ENCODE measurements at regions not wholly inside any gene's neighbourhood (a gene's known extent, or its start where the extent isn't known, plus 50 kb on each side); places are given as distances from the start of the nearest gene placed in this dataset.

DNA sequence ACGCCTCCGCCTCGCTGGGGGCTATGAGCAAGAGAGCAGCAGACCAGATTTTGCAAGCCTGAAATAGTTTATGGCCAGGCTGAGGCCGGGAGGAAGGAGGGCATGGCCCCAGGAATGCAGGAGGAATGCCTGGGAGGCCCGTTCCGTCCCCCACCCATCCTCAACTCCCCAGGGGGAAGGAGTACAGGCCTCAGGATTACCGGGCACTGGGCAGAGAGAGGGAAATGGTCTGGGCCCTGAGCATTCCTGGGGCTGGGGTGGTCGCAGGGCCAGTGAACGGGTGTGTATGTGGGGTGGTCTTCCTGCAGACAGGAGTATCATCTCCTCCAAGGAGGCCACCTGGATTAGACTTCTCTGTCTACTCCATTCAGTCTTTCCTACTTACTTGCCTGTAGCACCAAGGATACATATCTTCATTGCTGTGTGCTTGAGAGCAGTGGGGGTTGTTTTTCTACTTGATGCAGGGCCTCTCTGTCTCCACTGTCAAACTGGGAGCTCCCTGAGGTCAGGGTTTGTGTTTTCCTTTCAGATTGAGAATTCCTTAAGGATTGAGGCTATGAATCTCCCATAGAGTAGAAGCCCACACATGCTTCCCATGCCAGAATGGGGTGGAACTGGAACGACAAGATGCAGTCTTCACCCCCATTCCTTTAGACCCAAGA, 81.3 kb downstream of the VEGFA start:
- Mint-ChIP-seq H3K27me3 (ENCODE audit: low read depth) (peaks cover 2% of the 10 kb centered on the region), H3K4me1 (ENCODE audit: low read depth) (no peaks in the 10 kb centered on the region), H3K9me3 (no peaks in the 10 kb centered on the region), H3K36me3 (ENCODE audit: low read depth) (no peaks in the 10 kb centered on the region), H3K27ac (no peak overlapping the region), H3K4me3 (ENCODE audit: low read depth) (no peak overlapping the region)
- intact Hi-C loops (cut with micrococcal nuclease): no loop called here
- DNase-seq (ENCODE audit: low spot score): no peak

DNA sequence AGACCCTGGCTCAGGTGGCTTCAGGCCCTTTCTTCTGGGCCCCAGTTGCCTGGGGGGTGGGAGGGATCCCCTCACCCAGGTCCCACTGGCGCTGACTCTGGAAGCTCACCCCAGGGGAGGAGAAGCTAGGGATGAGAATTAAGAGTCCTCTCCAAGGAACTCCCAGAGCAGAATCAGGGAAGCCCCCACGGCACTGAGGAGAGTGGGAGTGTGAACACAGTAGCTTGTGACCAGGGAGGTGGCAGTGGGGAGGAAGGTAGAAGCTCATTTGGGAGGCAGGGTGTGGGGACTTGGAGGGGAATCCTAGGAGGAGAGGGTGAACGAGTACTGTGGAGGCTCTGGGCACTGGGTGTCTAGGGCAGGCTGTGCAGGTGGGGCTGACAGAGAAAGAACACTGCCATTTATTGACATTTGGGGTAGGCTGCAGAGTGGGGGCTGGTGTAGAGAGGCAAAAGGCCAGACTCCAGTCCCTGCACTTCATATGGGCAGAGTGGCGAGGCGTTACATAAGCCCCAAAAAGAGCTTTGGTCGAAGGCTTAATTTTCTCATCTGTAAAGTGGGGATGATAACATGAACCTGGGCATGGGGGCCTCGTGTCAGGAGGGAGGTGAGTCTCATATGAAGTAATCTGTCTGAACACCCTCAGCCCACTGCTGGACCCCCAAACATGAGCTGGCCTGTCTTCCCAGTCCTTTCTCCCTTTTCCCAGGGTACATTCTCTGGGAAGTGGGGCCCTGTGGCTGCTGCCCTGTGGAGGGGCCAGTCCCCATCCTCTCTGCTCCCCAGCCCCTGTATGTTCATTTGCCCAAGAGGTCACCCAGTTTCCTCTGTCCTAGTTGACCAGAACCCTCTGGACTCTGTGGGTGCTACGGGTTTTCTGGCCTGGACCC, 80.5 kb downstream of the VEGFA start:
- Mint-ChIP-seq H3K36me3 (ENCODE audit: low read depth) (no peaks in the 10 kb centered on the region), H3K4me3 (ENCODE audit: low read depth) (no peak overlapping the region), H3K27ac (no peak overlapping the region), H3K4me1 (ENCODE audit: low read depth) (no peaks in the 10 kb centered on the region), H3K27me3 (ENCODE audit: low read depth) (peaks cover 2% of the 10 kb centered on the region), H3K9me3 (no peaks in the 10 kb centered on the region)
- DNase-seq (ENCODE audit: low spot score): no peak
- intact Hi-C loops (cut with micrococcal nuclease): no loop called here

DNA sequence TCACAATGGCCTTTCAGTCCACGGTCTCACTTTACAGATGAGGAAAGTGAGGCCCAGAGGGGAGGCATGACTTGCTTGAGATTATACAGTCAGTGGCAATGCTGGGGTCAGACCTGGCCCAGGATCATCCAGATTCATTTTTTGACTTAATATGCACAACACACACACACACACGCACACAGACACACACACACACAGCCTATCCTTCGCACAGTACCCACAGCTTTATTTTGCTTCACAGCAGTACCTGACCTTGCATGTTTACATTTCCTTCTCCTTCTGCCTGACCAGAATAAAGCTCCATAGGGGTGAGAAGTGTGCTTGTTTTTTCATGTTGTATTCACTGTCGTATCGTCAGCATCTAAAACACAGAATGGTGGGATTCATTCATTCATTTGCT, 79.8 kb downstream of the VEGFA start:
- Mint-ChIP-seq H3K27ac (no peak overlapping the region), H3K4me1 (ENCODE audit: low read depth) (no peaks in the 10 kb centered on the region), H3K36me3 (ENCODE audit: low read depth) (no peaks in the 10 kb centered on the region), H3K4me3 (ENCODE audit: low read depth) (no peak overlapping the region), H3K27me3 (ENCODE audit: low read depth) (peaks cover 4% of the 10 kb centered on the region), H3K9me3 (no peaks in the 10 kb centered on the region)
- no peak for DNase-seq (ENCODE audit: low spot score)
- intact Hi-C loops (cut with micrococcal nuclease): no loop called here

DNA sequence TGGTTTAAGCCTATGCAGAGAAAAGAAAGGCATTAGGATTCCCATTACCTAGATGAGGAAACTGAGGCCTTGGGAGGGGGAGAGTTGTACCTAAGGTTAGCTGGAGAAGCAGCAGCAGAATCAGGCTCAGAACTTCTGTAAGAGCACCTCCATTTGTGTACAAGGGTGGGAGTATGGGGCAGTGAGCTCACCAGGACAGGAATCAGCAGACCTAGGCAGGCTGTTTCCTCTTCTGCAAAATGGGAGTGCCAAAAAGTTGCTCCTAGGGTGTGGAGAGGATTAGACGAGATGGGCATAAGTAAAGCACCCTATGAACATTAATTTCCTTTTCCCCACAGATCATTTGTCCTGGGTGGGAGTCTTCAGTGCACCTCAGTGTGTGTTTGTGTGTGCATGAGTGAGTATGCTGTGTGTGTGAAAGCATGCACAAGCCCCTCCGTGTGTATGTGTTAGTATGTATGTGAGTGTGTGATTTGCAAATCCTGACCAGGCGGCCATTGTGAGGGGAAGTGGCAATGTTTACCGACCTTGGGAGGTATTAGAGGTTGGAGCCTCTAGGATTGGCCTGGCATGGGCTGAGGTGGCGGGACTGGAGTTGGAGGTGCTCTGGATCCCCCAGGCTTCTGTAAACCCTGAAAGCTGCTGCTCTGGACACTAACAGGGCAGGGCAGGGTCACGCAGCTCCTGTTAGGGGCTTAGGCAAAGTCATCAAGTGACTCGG, 78.8 kb downstream of the VEGFA start:
- peaks cover 6% of the 10 kb centered on the region for H3K27me3 Mint-ChIP-seq (ENCODE audit: low read depth)
- intact Hi-C loops (cut with micrococcal nuclease): no loop called here
- DNase-seq (ENCODE audit: low spot score): no peak
- H3K27ac Mint-ChIP-seq: no peak overlapping the region
- no peaks in the 10 kb centered on the region for H3K36me3 Mint-ChIP-seq (ENCODE audit: low read depth)
- no peaks in the 10 kb centered on the region for H3K9me3 Mint-ChIP-seq
- H3K4me3 Mint-ChIP-seq (ENCODE audit: low read depth): no peak overlapping the region
- H3K4me1 Mint-ChIP-seq (ENCODE audit: low read depth): no peaks in the 10 kb centered on the region

DNA sequence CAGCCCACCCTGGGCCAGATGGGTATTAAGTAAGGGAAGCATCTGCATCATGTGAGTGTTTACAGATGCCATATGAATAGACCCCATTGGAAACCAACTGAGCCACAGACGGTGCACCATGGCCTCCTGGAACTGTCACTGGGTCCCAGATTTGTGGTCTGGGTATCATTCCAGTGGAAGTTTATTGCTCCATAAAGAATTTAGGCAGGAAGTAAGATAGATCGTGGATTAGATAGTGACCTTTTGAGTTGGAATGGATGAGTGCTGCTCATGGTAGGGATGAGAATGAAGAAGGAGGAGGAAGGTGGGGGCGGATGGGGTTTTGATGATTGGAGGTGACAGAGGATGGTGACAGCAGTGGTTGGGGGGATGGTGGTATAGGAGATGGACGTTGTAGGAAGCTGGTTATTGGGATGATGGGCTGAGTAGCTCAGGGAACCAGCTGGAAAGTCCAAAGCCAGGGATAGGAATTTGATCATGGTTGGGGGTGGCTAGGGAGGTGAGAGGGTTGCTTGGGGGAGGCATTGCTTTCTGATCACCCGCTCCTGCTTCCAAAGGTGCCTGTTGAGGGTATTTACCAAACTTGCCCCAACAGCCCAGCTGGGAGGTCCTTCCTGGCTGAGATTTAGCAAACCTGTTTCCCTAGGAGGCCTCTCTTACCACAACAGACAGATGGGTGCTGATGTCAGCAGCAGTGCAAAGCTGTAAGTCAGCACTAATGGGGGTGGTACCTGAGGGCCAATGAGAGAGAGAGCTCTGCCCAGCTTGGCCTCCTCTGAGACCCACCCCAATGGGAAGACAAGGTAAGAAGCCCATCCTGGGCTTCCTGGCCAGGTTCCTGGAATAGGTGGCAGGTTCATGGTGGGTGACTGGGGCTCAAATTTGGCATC, 78.0 kb downstream of the VEGFA start:
- H3K9me3 Mint-ChIP-seq: no peaks in the 10 kb centered on the region
- intact Hi-C loops (cut with micrococcal nuclease): no loop called here
- H3K27me3 Mint-ChIP-seq (ENCODE audit: low read depth): peaks cover 10% of the 10 kb centered on the region
- no peaks in the 10 kb centered on the region for H3K4me1 Mint-ChIP-seq (ENCODE audit: low read depth)
- no peak overlapping the region for H3K4me3 Mint-ChIP-seq (ENCODE audit: low read depth)
- no peak for DNase-seq (ENCODE audit: low spot score)
- H3K36me3 Mint-ChIP-seq (ENCODE audit: low read depth): no peaks in the 10 kb centered on the region
- no peak overlapping the region for H3K27ac Mint-ChIP-seq

DNA sequence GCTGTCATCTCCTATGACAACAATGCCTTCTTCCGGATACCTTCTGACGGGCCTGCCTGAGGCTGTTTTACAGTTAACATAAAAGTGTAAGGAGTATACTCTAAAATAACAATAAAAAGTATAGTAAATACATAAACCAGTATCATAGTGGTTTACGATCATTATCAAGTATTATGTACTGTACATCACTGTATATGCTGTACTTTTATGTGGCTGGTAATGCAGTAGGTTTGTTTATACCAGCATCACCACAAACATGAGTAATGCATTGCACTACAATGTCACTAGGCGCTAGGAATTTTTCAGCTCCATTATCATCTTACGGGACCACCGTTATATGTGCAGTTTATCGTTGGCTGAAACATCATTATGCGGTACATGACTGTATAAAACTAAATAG, 76.5 kb downstream of the VEGFA start:
- no peak overlapping the region for H3K4me3 Mint-ChIP-seq (ENCODE audit: low read depth)
- H3K36me3 Mint-ChIP-seq (ENCODE audit: low read depth): no peaks in the 10 kb centered on the region
- no peak overlapping the region for H3K27ac Mint-ChIP-seq
- intact Hi-C loops (cut with micrococcal nuclease): no loop called here
- DNase-seq (ENCODE audit: low spot score): no peak
- H3K4me1 Mint-ChIP-seq (ENCODE audit: low read depth): no peaks in the 10 kb centered on the region
- H3K9me3 Mint-ChIP-seq: no peaks in the 10 kb centered on the region
- H3K27me3 Mint-ChIP-seq (ENCODE audit: low read depth): peaks cover 13% of the 10 kb centered on the region

DNA sequence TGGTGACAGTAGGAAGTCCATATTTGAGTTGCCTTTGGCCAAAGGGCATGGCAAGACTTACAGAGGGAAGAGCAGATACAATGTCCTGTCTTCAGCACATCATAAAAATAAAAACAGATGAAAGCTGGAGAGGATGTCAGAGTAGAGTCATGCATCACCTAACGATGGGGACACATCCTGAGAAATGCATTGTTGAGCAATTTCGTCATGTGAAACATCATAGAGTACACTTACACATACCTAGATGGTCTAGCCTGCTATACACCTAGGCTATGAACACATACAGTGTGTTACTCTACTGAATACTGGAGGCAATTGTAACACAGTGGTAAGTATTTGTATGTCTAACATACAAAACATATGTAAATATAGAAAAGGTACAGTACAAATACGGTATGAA, 75.6 kb downstream of the VEGFA start:
- intact Hi-C loops (cut with micrococcal nuclease): no loop called here
- no peak for DNase-seq (ENCODE audit: low spot score)
- peaks cover 13% of the 10 kb centered on the region for H3K27me3 Mint-ChIP-seq (ENCODE audit: low read depth)
- H3K4me3 Mint-ChIP-seq (ENCODE audit: low read depth): no peak overlapping the region
- no peaks in the 10 kb centered on the region for H3K36me3 Mint-ChIP-seq (ENCODE audit: low read depth)
- no peaks in the 10 kb centered on the region for H3K4me1 Mint-ChIP-seq (ENCODE audit: low read depth)
- no peak overlapping the region for H3K27ac Mint-ChIP-seq
- H3K9me3 Mint-ChIP-seq: no peaks in the 10 kb centered on the region

DNA sequence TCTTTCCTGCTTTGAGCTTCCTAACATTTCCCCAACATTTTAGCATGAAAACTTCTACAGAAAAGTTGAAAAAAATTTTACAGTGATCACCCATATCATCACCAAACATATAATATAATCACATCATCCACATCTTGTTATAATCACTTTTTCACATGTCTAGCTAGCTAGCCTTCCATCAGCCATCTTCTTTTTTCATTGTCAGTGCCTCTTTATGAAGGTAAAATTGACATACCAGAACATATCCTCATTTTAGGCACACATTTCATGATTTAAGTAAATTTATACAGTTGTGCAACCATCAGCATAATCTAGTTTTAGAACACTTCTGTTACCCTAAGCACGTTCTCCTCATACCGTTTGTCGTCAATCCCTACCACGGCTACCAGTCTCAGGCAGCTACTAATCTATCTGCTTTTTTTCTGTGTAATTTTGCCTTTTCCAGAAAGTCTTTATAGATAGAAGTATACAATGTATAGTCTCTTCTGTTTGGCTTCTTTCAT, 73.7 kb downstream of the VEGFA start:
- H3K9me3 Mint-ChIP-seq: no peaks in the 10 kb centered on the region

DNA sequence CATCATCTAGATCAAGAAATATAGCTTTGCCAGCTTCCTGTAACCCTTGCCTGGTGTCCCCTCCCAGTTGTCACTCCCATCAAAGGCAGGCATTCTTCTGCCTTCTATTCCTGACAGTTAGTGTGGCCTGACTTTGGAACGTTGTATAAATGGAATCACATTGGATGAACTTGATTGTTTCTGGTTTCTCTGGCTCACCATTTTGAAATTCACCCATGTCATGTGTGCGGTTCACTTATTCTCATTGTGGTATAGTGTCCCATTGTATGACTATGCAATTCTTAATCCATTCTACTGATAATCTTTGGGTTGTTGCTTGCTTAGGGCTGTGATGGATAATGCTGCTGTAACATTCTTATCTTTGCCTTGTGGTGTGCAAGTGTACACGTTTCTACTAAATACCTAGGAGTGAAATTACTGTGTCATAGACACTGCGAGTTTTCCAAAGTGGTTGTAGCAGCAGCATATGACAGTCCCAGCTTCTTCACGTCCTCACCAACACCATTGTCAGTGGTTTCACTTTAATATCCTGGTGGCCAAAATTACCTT, 73.2 kb downstream of the VEGFA start:
- Mint-ChIP-seq H3K9me3 (no peaks in the 10 kb centered on the region), H3K27ac (no peak overlapping the region), H3K4me3 (ENCODE audit: low read depth) (no peak overlapping the region), H3K36me3 (ENCODE audit: low read depth) (no peaks in the 10 kb centered on the region), H3K27me3 (ENCODE audit: low read depth) (peaks cover 13% of the 10 kb centered on the region), H3K4me1 (ENCODE audit: low read depth) (no peaks in the 10 kb centered on the region)
- intact Hi-C loops (cut with micrococcal nuclease): no loop called here
- DNase-seq (ENCODE audit: low spot score): no peak

More for the DNA sequence above, 73.7 kb downstream of the VEGFA start:
- intact Hi-C loops (cut with micrococcal nuclease): no loop called here
- peaks cover 13% of the 10 kb centered on the region for H3K27me3 Mint-ChIP-seq (ENCODE audit: low read depth)
- no peak overlapping the region for H3K4me3 Mint-ChIP-seq (ENCODE audit: low read depth)
- no peaks in the 10 kb centered on the region for H3K36me3 Mint-ChIP-seq (ENCODE audit: low read depth)
- no peaks in the 10 kb centered on the region for H3K4me1 Mint-ChIP-seq (ENCODE audit: low read depth)
- DNase-seq (ENCODE audit: low spot score): no peak
- no peak overlapping the region for H3K27ac Mint-ChIP-seq

DNA sequence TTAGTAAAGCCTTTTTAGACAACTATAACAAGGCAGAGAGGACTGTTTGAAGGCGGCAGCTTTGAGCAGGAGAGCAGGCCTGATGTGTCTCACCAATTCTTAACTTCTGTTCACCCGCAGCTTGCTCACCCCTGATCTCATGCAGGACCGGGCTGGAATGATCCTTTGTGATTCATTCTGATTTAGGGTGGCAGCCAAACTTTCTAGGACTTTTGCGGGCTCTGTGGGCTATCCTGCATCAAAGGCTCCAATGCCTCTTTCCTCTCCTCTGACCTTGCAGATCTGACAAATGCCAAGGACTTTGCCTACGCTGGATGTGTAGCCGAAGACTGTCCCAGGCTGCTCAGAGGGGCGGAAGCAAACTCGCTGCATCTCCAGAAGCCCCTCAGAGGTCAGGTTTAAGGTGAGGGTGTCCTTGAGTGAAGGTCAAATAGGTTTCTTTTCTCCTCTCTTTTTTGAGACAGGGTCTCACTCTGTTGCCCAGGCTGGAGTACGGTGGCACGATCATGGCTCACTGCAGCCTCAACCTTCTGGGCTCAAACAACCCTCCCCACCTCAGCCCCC, 72.3 kb downstream of the VEGFA start:
- Mint-ChIP-seq H3K4me1 (ENCODE audit: low read depth) (no peaks in the 10 kb centered on the region), H3K36me3 (ENCODE audit: low read depth) (no peaks in the 10 kb centered on the region), H3K27me3 (ENCODE audit: low read depth) (peaks cover 11% of the 10 kb centered on the region), H3K9me3 (no peaks in the 10 kb centered on the region), H3K27ac (no peak overlapping the region), H3K4me3 (ENCODE audit: low read depth) (no peak overlapping the region)
- intact Hi-C loops (cut with micrococcal nuclease): no loop called here
- no peak for DNase-seq (ENCODE audit: low spot score)

DNA sequence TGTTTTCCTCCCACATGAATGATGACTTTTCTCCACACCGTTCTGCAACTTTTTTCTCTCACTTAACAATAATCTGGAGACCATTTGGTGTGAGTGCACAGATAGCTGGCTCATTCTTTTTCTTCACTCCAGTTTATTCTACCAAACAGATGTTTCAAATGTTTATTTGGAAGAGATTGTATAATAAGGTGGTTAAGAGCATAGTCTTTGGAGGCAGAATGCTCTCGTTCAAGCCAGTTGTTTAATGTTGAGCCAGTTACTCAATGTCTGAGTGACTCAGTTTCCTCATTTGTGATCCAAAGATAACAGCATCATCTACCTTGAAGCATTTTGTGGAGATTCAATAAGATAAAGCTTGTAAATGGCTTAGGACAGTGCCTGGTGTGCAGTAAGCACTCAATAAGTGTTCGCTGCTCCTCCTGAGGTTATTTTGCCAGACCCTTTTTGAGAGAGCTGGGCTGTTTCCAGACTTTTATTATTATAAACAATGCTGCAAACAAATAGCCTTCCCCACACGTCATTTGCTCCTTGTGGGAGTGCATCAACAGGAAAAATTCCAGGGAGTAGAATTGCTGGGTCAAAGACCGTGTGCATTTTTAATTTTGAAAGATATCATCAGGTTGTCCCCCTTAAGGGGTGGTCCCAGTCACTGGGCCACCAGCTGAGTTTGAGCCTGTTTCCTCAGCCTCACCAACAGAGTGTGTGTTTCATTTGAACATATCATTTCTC, 70.6 kb downstream of the VEGFA start:
- DNase-seq (ENCODE audit: low spot score): no peak
- intact Hi-C loops (cut with micrococcal nuclease): no loop called here
- Mint-ChIP-seq H3K4me3 (ENCODE audit: low read depth) (no peak overlapping the region), H3K27me3 (ENCODE audit: low read depth) (peaks cover 14% of the 10 kb centered on the region), H3K27ac (no peak overlapping the region), H3K36me3 (ENCODE audit: low read depth) (no peaks in the 10 kb centered on the region), H3K4me1 (ENCODE audit: low read depth) (no peaks in the 10 kb centered on the region), H3K9me3 (no peaks in the 10 kb centered on the region)

All from activated T-helper 2 cell treated with anti-CD3 and anti-CD28 coated beads, Interferon-gamma antibody, Interleukin-2, Interleukin-4, amounts not matched to agents 10 μg/mL and 5 μg/mL and 100 μg/mL, durations not matched to agents 14 hours and 24 hours and 36 hours (primary cell).